B cell (primary cell): ENCODE measurements at regions not wholly inside any gene's neighbourhood (a gene's known extent, or its start where the extent isn't known, plus 50 kb on each side); places are given as distances from the start of the nearest gene placed in this dataset.

Source experiments
- ATAC-seq: fragments of 200-7000 bp; cut with Tn5 transposase; one replicate; pipeline ENCODE4 v1.10.0; 2021; ENCODE audit warnings: low read depth, mild to moderate bottlenecking, moderate number of reproducible peaks, moderate library complexity
- CTCF ChIA-PET: fragments of 350-600 bp; sonication (Branson Sonifier 250); formaldehyde crosslinking; loops from one replicate; lab custom pipeline; 2021; ENCODE audit warnings: antibody characterized with exemption, inconsistent platforms; lab: Charles Lee
- POLR2A ChIA-PET: fragments of 350-600 bp; sonication (Branson Sonifier 250); formaldehyde crosslinking; loops from one replicate; lab custom pipeline; 2021; ENCODE audit warnings: antibody characterized with exemption; lab: Charles Lee
- DNase-seq: peaks from one replicate; pipeline ENCODE4 v3.0.0; 2013
- H2AFZ ChIP-seq: 2 replicates; pipeline ENCODE4 v1.6.1; 2012; ENCODE audit warnings: mild to moderate bottlenecking, low read depth, low read length; ENCODE audit not compliant: insufficient read depth, poor library complexity, severe bottlenecking
- H3K27ac ChIP-seq, 2 donors: 1 replicate in 1 of 2; 2 replicates in 1 of 2; pipeline ENCODE4 v1.5.1; 2012 to 2013; ENCODE audit warnings: low read length in 2 of 2, mild to moderate bottlenecking in 2 of 2, moderate library complexity in 1 of 2
- H3K27me3 ChIP-seq, 4 experiments: fragments of 200-600 bp in 1 of 4; sonication (generic) in 1 of 4; replicated peaks in 1 of 4; 1 replicate in 2 of 4; 2 replicates in 2 of 4; pipeline versions ENCODE4 v1.6.1 to v1.7.0; 2013 to 2016; ENCODE audit warnings: low read length in 3 of 4, mild to moderate bottlenecking in 2 of 4, mixed read lengths in 1 of 4, moderate library complexity in 1 of 4; ENCODE audit not compliant: insufficient read depth in 4 of 4, control insufficient read depth in 3 of 4; ENCODE audit errors: control extremely low read depth in 1 of 4
- H3K36me3 ChIP-seq, 2 experiments: replicated peaks in 1 of 2; 1 replicate in 1 of 2; 2 replicates in 1 of 2; pipeline versions ENCODE4 v1.6.1 to v1.7.1; 2013; ENCODE audit warnings: low read length in 1 of 2; ENCODE audit not compliant: insufficient read depth in 2 of 2, control insufficient read depth in 1 of 2; ENCODE audit errors: control extremely low read depth in 1 of 2, extremely low read depth in 1 of 2
- H3K4me1 ChIP-seq, 2 donors: fragments of 200-600 bp in 1 of 2; sonication (generic) in 1 of 2; 1 replicate in 1 of 2; 2 replicates in 1 of 2; pipeline versions ENCODE4 v1.5.1 to v1.6.1; 2013 to 2017; ENCODE audit warnings: low read length in 2 of 2; ENCODE audit not compliant: control insufficient read depth in 2 of 2, insufficient read depth in 2 of 2
- H3K4me2 ChIP-seq: replicated peaks from 2 replicates; pipeline ENCODE3; 2012; ENCODE audit warnings: mild to moderate bottlenecking, low read depth, low read length; ENCODE audit not compliant: poor library complexity, severe bottlenecking
- H3K4me3 ChIP-seq, 5 experiments: fragments of 200-600 bp in 1 of 5; sonication (generic) in 1 of 5; 1 replicate in 3 of 5; 2 replicates in 2 of 5; pipeline versions ENCODE4 v1.5.1 to v1.7.0; 2011 to 2016; ENCODE audit warnings: low read length in 4 of 5, mild to moderate bottlenecking in 4 of 5, low read depth in 2 of 5, control low read depth in 1 of 5, moderate library complexity in 1 of 5; ENCODE audit not compliant: insufficient read depth in 1 of 5; ENCODE audit errors: control extremely low read depth in 1 of 5, extremely low read depth in 1 of 5
- H3K79me2 ChIP-seq: fragments of 200-600 bp; sonication (generic); one replicate; pipeline ENCODE4 v1.6.0; 2016; ENCODE audit warnings: low read length; ENCODE audit not compliant: control insufficient read depth, insufficient read depth
- H3K9ac ChIP-seq: fragments of 200-600 bp; sonication (generic); 2 replicates; pipeline ENCODE4 v1.6.1; 2017; ENCODE audit warnings: mild to moderate bottlenecking, low read length, moderate library complexity
- H3K9me3 ChIP-seq, 3 donors: one replicate each; pipeline versions ENCODE4 v1.6.1 to v1.7.1; 2013; ENCODE audit warnings: low read length in 2 of 3; ENCODE audit not compliant: control insufficient read depth in 2 of 3, insufficient read depth in 1 of 3; ENCODE audit errors: control extremely low read depth in 1 of 3
- H4K20me1 ChIP-seq: 2 replicates; pipeline ENCODE4 v1.6.0; 2012; ENCODE audit warnings: mild to moderate bottlenecking, low read length; ENCODE audit not compliant: insufficient read depth, control insufficient read depth, poor library complexity, severe bottlenecking
- H3K27ac Mint-ChIP-seq: one replicate; pipeline ENCODE4 v1.8.0; 2021; ENCODE audit warnings: mixed read lengths
- H3K27me3 Mint-ChIP-seq: one replicate; pipeline ENCODE4 v1.8.0; 2021; ENCODE audit warnings: mixed read lengths
- H3K4me1 Mint-ChIP-seq: one replicate; pipeline ENCODE4 v1.8.0; 2021; ENCODE audit warnings: mixed read lengths
- H3K4me3 Mint-ChIP-seq: one replicate; pipeline ENCODE4 v1.8.0; 2021; ENCODE audit warnings: mixed read lengths
- H3K9me3 Mint-ChIP-seq: one replicate; pipeline ENCODE4 v1.8.0; 2022; ENCODE audit warnings: mixed read lengths; ENCODE audit not compliant: insufficient read depth
- EZH2 ChIP-seq: IDR thresholded peaks from 2 replicates; pipeline ENCODE4 v1.6.1; 2012; ENCODE audit warnings: borderline replicate concordance, low read depth, mild to moderate bottlenecking, moderate library complexity, low read length; ENCODE audit not compliant: insufficient read depth, poor library complexity, severe bottlenecking
- whole genome bisulfite sequencing: methylation state at CpG from one replicate; pipeline ENCODE4 v1.1.5; 2013; ENCODE audit warnings: missing lambda C conversion rate; ENCODE audit not compliant: insufficient coverage; 5-methylcytosine and 5-hydroxymethylcytosine counted together
- intact Hi-C: fragments of 100-400 bp; cut with micrococcal nuclease; formaldehyde crosslinking; loops from one replicate; pipeline ENCODE4 v1.10.0; 2022
- TF ChIP-seq, protein P1 (sequence below): fragments of 200-600 bp; IDR thresholded peaks from one replicate; pipeline ENCODE4 v1.8.0; 2022; ENCODE audit warnings: antibody characterized with exemption, mild to moderate bottlenecking

- ChIA-PET CTCF (no interaction called here), POLR2A (no interaction called here)
- Histone ChIP-seq H3K27me3 (no peaks in the 10 kb centered on the region), H3K4me3 (no peak overlapping the region), H3K4me2 (no peak overlapping the region), H3K36me3 (no peaks in the 10 kb centered on the region), H3K27ac (no peak overlapping the region), H3K79me2 (no peaks in the 10 kb centered on the region), H4K20me1 (no peaks in the 10 kb centered on the region), H3K9ac (no peak overlapping the region), H2AFZ (no peak overlapping the region), H3K4me1 (no peaks in the 10 kb centered on the region), H3K9me3 (peaks cover 0 to 3% (median 0%) of the 10 kb centered on the region in 3 donors)
- Mint-ChIP-seq H3K4me1 (no peaks in the 10 kb centered on the region), H3K4me3 (no peak overlapping the region), H3K27me3 (no peaks in the 10 kb centered on the region), H3K9me3 (peaks cover 8% of the 10 kb centered on the region), H3K27ac (no peak overlapping the region)
- WGBS: no CpG with 5 or more reads among the region's 6 CpGs
- DNase-seq (no peak), ATAC-seq (no peak)
- intact Hi-C loops: no loop called here
- TF ChIP-seq, protein P1, sequence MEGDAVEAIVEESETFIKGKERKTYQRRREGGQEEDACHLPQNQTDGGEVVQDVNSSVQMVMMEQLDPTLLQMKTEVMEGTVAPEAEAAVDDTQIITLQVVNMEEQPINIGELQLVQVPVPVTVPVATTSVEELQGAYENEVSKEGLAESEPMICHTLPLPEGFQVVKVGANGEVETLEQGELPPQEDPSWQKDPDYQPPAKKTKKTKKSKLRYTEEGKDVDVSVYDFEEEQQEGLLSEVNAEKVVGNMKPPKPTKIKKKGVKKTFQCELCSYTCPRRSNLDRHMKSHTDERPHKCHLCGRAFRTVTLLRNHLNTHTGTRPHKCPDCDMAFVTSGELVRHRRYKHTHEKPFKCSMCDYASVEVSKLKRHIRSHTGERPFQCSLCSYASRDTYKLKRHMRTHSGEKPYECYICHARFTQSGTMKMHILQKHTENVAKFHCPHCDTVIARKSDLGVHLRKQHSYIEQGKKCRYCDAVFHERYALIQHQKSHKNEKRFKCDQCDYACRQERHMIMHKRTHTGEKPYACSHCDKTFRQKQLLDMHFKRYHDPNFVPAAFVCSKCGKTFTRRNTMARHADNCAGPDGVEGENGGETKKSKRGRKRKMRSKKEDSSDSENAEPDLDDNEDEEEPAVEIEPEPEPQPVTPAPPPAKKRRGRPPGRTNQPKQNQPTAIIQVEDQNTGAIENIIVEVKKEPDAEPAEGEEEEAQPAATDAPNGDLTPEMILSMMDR: no peak
- no peak for TF ChIP-seq EZH2
These were observed 362.1 kb upstream of the ARRDC4 start for GRCh38 chr15:97598353-97598798.

- Histone ChIP-seq H4K20me1 (no peaks in the 10 kb centered on the region), H2AFZ (no peak overlapping the region), H3K4me2 (no peak overlapping the region), H3K4me1 (no peaks in the 10 kb centered on the region), H3K9me3 (peaks cover 0 to 3% (median 0%) of the 10 kb centered on the region in 3 donors), H3K79me2 (no peaks in the 10 kb centered on the region), H3K9ac (no peak overlapping the region), H3K27ac (no peak overlapping the region), H3K36me3 (no peaks in the 10 kb centered on the region), H3K4me3 (no peak overlapping the region), H3K27me3 (no peaks in the 10 kb centered on the region)
- H3K27ac Mint-ChIP-seq: no peak overlapping the region
- H3K4me3 Mint-ChIP-seq: no peak overlapping the region
- H3K9me3 Mint-ChIP-seq: peaks cover 8% of the 10 kb centered on the region
- CTCF ChIA-PET: no interaction called here
- TF ChIP-seq EZH2: no peak
- TF ChIP-seq, protein P1: no peak
- no peak for DNase-seq
- POLR2A ChIA-PET: no interaction called here
- WGBS: no CpG with 5 or more reads among the region's 5 CpGs
- ATAC-seq: no peak
- no peaks in the 10 kb centered on the region for H3K27me3 Mint-ChIP-seq
- H3K4me1 Mint-ChIP-seq: no peaks in the 10 kb centered on the region
- intact Hi-C loops: no loop called here
These were observed 360.3 kb upstream of the ARRDC4 start for GRCh38 chr15:97600190-97600589.
